GM13976 (cell line): ENCODE measurements at regions not wholly inside any gene's neighbourhood (a gene's known extent, or its start where the extent isn't known, plus 50 kb on each side); places are given as distances from the start of the nearest gene placed in this dataset.

ENCODE experiments used
- DNase-seq: peaks from one replicate; pipeline ENCODE4 v3.0.0; 2012; ENCODE audit warnings: low spot score
- CTCF ChIP-seq: IDR thresholded peaks from 2 replicates; pipeline ENCODE4 v1.5.1; 2012; ENCODE audit warnings: borderline replicate concordance, mild to moderate bottlenecking; ENCODE audit not compliant: insufficient read depth; ENCODE audit errors: extremely low read depth, missing control alignments, control extremely low read depth
- in situ Hi-C: fragments of 300-500 bp; cut with MboI; formaldehyde crosslinking; loops from one replicate; pipeline ENCODE4 v1.12.0; 2022; ENCODE audit warnings: low sequenced_read_pairs, mixed read lengths, inconsistent platforms; ENCODE audit not compliant: unreplicated experiment

GRCh38 chr2:145431181-145431951, 911.4 kb upstream of the ZEB2 start:
- TF ChIP-seq CTCF, result no peak
- in situ Hi-C loops, result no loop called here
- DNase-seq, result no peak

- no peak for TF ChIP-seq CTCF
- no peak for DNase-seq
- in situ Hi-C loops, result no loop called here
These were observed 903.9 kb upstream of the ZEB2 start for GRCh38 chr2:145423809-145424208.

GRCh38 chr2:145422576-145422975, 902.7 kb upstream of the ZEB2 start:
- in situ Hi-C loops, result no loop called here
- no peak for DNase-seq
- no peak for TF ChIP-seq CTCF

- no peak for DNase-seq
- no peak for TF ChIP-seq CTCF
These were observed 901.9 kb upstream of the ZEB2 start for GRCh38 chr2:145421841-145422240.

GRCh38 chr2:145416640-145417039, 896.7 kb upstream of the ZEB2 start:
- no peak for DNase-seq
- TF ChIP-seq CTCF, result no peak
- in situ Hi-C loops, result no loop called here

More at GRCh38 chr2:145421841-145422240, 901.9 kb upstream of the ZEB2 start:
- in situ Hi-C loops, result no loop called here

GRCh38 chr2:145415151-145415550, 895.2 kb upstream of the ZEB2 start:
- DNase-seq, result no peak
- in situ Hi-C loops, result no loop called here
- TF ChIP-seq CTCF, result no peak
